ENCODE measurements at regions not wholly inside any gene's neighbourhood (a gene's known extent, or its start where the extent isn't known, plus 50 kb on each side); places are given as distances from the start of the nearest gene placed in this dataset.

DNA sequence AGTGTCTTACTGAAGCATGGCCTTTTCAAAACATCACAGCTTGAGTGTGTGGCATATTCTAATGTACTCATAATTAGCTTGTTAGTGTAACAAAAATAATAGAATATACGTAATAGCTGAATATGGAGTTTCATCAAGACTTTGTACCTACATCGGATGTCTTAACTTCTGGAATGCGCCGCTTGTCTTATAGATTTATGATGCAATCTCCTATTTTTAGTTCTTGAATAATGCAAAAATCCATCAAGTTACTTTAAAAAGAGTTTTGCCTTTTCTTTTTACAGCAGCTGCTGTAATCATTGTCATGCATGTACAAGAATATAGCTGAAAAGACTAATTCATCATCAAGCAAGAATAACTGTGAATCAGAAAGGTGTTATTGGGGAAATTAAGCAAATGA, 140.7 kb upstream of the SCN7A start:
- DNase-seq: no peak

DNA sequence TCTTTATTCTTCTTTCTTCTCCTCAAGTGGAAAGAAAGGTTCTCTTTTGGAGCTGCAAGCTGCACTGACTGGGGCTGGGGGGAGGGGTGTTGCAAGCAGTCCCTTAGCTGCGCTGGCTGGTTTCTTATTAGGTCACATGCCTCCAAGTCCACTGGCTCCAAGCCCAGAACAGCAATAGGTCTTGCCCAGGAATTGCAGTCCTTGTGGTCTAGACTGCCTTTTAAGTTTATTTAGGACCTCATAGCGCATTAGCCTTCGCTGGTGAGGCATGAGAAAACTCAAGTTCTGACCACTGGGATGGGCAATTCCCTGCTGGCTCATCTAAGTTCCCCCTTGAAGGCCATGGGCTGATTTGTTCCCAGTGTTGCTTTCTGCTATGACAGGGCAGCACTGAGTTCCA, 138.6 kb upstream of the SCN7A start:
- DNase-seq: no peak

DNA sequence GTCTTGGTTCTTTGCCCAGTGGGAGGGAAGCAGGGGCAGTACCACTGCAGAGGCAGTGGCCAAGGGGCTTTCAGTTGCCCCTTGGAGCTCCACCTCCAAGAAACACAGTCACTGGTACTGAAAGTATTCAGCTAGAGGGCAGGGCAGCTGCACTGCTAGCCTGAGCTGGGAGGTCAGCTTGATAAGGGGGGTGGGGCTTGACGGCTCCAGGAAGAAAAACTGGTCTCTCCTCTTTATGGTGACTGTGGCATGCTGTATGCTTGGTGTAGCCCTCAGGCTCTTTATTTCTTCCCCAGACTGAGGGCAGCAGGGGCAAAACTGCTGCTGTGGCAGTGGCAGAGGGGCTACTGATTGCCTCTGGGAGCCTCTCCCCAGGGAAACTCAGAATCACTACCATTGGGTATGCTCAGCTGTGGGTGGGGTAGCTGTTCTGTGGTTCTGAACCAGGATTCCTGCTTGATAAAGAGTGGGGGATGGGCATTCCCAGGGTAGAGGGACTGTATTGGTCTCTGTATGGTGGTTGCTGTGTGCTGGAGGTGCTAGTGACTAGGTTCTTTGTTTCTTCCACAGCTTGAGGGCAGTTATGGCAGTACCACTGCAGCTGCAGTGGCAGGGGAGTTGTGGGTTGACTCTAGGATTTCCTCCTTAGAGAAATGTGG, 134.6 kb upstream of the SCN7A start:
- DNase-seq: no peak

DNA sequence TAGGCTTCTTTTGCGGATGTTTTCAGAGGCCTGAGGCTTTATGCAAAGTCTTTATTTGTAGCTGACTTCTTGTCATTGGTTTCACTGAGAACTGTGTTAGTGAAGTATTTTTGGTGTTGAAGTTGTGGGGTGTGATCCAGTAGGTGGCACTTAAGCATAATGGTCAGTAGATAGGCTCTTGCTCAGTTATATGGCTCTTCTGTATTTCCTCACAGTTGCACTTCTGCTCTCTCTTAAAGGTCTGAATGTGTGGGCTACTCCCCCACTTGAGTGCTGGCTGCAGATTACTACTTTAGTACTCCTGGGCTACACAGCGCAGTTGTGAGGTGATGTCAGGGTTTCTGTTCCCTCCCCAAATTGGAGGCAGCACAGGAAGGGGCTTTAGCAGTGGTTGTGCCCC, 133.8 kb upstream of the SCN7A start:
- no peak for DNase-seq

DNA sequence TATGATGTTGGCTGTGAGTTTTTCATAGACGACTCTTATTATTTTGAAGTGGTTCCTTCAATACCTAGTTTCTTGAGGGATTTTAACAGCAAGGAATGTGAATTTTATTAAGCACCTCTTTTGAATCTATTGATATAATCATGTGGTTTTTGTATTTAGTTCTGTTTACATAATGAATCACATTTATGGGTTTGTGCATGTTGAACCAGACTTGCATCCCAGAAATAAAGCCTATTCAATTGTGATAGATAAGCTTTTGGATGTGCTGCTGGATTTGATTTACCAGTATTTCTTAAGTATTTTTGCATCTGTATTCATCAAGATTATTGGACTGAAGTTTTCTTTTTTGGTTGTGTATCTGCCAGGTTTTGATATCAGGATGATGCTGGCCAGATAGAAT, 131.6 kb upstream of the SCN7A start:
- DNase-seq: no peak

GRCh38 chr2:166614503-166614902, 120.5 kb upstream of the SCN7A start:
- no peak for DNase-seq

GRCh38 chr2:166614029-166614428, 120.0 kb upstream of the SCN7A start:
- DNase-seq: no peak

DNA sequence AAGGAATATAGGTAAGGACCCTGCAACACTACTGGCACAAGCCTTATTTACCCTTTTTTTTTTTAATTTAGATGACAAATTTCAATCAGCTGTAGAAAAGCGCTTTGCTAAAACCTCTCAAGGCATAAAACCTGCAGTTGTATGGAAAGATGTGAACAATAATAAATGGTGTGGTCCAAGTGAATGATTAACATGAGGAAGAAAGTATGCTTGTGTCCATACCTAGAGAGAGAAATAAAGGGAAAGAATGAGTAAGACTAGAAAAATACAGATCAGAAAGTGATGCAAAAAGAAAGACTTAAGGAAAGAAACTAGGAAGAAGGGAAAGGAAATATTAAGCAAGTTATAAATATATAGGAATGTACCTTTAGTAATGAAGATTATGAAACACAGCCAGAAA, 119.2 kb upstream of the SCN7A start:
- DNase-seq: no peak

- no peak for DNase-seq
Observed at GRCh38 chr2:166612214-166612613, 118.2 kb upstream of the SCN7A start.

DNA sequence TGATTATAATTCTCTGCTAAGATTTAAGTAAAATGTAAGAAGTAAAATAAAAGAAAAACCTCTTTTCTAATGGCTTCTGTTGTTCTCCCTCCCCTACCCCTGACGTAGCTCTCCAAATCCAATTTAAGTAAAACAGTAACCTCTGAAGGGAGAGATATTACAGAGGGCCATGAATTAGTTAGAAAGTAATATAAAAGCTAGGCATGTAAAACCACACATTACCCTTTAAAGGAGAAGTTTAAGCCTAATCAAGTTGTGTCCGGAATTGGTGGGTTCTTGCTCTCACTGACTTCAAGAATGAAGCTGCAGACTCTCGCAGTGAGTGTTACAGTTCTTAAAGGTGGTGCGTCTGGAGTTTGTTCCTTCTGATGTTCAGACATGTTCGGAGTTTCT, 116.9 kb upstream of the SCN7A start:
- no peak for DNase-seq

- no peak for DNase-seq
Observed at GRCh38 chr2:166610180-166610912, 116.3 kb upstream of the SCN7A start.

- no peak for DNase-seq
Observed at GRCh38 chr2:166609183-166609959, 115.3 kb upstream of the SCN7A start.

DNA sequence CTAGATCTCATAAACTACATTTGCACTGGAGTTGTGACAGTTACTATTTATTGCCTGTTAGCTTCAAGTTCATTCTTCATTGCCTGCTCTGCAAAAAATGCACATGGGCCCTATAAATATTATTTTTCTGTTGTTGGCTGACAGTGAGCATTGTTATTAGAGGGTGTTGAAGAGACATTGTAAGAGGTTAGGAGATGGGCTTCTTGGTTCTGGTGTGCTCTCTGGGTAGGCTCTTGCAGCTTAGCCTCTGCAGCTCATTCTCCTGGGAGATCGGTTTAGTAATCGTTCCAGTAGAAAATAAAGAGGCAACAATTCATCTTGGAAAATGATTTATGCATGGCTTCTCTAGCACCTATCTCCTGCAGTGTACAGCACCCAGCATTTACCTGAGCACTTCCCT, 113.8 kb upstream of the SCN7A start:
- no peak for DNase-seq

DNA sequence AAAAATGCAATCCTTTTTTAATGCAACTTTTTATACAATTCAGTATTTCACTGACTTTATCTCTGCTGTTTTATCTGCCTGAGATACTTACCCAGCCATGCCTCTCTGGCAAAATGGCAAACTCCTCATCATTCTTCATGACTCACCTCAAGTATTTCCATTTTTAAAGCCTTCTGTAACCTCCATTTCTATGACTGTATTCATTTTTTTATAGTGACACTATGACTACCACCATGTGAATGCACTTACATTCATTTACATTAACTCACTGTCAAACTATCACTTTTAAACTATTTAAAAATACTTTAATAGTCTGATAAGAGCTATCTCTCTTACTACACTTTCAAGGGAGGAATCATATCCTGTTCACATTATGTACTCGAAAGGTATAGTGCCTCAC, 99.4 kb upstream of the SCN7A start:
- DNase-seq: no peak

GRCh38 chr2:166592750-166593149, 98.7 kb upstream of the SCN7A start:
- DNase-seq: no peak

GRCh38 chr2:166591226-166591625, 97.2 kb upstream of the SCN7A start:
- no peak for DNase-seq

DNA sequence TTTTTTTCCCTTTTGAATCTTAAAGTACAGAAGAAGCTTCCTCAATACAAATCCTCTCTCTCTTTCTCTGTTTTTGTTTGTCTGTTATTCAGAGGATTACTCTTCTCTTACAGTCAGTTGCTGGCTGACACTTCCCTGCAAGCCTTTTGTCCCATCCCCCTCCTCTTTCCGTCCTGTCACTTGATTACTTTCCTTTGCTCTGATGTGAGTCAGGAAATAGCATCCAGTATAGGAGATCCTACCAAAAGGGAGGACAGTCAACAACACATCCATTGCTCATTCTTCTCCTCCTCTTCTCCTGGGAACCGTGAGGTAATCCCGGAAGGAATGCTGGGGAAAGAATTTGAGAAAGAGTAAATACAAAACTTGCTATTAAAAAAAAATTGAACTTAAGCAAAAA, 79.3 kb upstream of the SCN7A start:
- no peak for DNase-seq

DNA sequence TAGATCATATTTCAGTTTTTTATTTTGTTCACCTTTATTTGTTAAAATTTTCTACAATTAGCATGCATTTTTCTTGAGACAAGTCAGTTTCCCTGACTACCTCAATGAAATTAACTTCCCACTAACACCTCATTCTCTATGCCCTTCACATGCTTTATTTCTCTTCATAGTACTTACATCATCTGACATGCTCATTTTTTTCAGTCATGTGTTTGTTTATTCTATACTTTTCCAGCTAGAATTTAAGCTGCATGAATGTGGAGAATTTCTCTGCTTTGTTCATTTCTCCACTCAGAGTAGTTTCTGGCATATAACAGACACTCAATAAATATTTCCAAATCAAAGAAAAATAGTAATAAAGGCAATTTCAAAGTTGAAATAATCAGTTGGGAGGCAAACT, 78.9 kb upstream of the SCN7A start:
- no peak for DNase-seq

- DNase-seq: no peak
Observed at GRCh38 chr2:166568409-166568808, 74.4 kb upstream of the SCN7A start.

DNA sequence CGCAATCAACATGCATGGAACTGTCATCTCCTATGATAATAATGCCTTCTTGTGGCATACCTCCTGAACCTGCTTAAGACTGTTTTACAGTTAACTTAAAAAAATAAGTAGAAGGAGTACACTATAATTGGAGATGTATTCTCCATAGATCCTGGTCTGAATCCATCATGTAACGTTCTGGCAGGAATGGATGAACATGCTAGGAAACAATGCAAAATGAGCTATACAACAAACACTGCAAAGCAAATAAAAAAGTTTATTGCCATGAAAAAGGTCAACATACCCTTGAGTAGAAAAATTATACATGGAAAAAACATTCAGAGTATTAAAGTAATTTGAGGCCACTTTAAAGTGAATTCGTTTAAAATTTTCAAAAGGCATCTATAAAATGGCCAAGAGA, 71.5 kb upstream of the SCN7A start:
- DNase-seq: no peak

DNA sequence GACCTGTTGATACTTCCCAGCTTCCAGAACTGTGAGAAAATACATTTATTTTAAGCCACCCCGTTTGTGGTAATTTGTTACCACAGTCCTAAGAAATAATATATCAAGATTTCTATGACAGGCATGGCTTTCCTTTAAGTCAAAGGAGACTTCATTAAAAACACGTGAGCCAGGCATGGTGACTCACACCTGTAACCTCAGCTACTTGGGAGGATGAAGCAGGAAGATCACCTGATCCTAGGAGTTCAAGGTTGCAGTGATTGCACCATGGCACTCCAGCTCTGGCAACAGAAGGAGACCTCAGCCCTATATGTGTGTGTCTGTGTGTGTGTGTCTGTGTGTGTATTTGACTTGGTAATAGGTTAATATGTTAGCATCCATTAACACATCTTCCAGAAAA, 69.8 kb upstream of the SCN7A start:
- DNase-seq: no peak

GRCh38 chr2:166560022-166560421, 66.0 kb upstream of the SCN7A start:
- DNase-seq: no peak

DNA sequence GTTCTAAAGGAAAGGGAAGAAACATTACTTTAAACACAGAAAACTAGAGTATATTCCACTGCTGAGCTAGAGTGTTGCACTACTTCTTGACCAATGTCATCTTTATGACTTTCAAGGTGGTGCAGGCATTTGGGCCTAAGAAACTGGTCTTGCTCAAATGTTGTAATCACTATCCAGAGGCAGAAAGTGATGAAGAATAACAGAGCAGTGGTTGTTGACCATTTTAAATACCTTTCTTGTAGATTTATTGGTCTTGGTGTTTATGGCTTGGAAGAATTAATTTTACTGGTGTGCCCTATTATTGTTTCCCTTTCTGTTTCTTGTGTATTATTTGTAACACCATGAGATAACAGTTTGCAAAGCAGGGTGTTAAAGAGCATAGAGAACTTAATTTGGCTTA, 56.9 kb upstream of the SCN7A start:
- DNase-seq: no peak

GRCh38 chr2:166545473-166545872, 51.4 kb upstream of the SCN7A start:
- DNase-seq: no peak

Measured in central memory CD4-positive, alpha-beta T cell (primary cell).